Left ventricle myocardium inferior (tissue), 1 donor: ENCODE measurements at regions not wholly inside any gene's neighbourhood (a gene's known extent, or its start where the extent isn't known, plus 50 kb on each side); places are given as distances from the start of the nearest gene placed in this dataset.
A peak's percentile ranks its signal among the peaks of the same experiment; 100 is the strongest.

Experiments used
- DNase-seq: peaks from one replicate; pipeline ENCODE4 v3.0.0-alpha.2; 2020
- H3K27ac ChIP-seq: fragments of 200-600 bp; replicated peaks from 2 replicates; pipeline ENCODE4 v1.8.0; 2021
- H3K27me3 ChIP-seq: fragments of 200-600 bp; 2 replicates; pipeline ENCODE4 v1.8.0; 2021; ENCODE audit warnings: low read depth
- H3K36me3 ChIP-seq: fragments of 200-600 bp; 2 replicates; pipeline ENCODE4 v1.8.0; 2021
- H3K4me1 ChIP-seq: fragments of 200-600 bp; 2 replicates; pipeline ENCODE4 v1.8.0; 2021
- H3K4me3 ChIP-seq: fragments of 200-600 bp; 2 replicates; pipeline ENCODE4 v1.8.0; 2021; ENCODE audit warnings: mild to moderate bottlenecking, moderate library complexity
- H3K9me3 ChIP-seq: fragments of 200-600 bp; replicated peaks from 2 replicates; pipeline ENCODE4 v1.8.0; 2021
- CTCF ChIP-seq: fragments of 200-600 bp; IDR thresholded peaks from 2 replicates; pipeline ENCODE4 v1.8.0; 2021; ENCODE audit warnings: antibody characterized with exemption, mild to moderate bottlenecking, borderline replicate concordance
- intact Hi-C: fragments of 100-400 bp; cut with micrococcal nuclease; formaldehyde crosslinking; loops from one replicate; pipeline ENCODE4 v1.11.0; 2022
- donor health status: DM: no; HTN: yes; CAD: no; lungs with severe emphysema.

GRCh38 chr4:141338238-141338637, 117.5 kb downstream of the ZNF330 start:
- H3K36me3 ChIP-seq, result no peaks in the 10 kb centered on the region
- no peak overlapping the region for H3K4me3 ChIP-seq
- TF ChIP-seq CTCF, result no peak
- no peak for DNase-seq
- H3K9me3 ChIP-seq, result no peaks in the 10 kb centered on the region
- peaks cover 20% of the 10 kb centered on the region for H3K4me1 ChIP-seq
- H3K27ac ChIP-seq, result no peak overlapping the region
- H3K27me3 ChIP-seq, result no peaks in the 10 kb centered on the region
- intact Hi-C loops, result no loop called here

- Histone ChIP-seq H3K27ac (no peak overlapping the region), H3K4me3 (no peak overlapping the region), H3K27me3 (no peaks in the 10 kb centered on the region), H3K9me3 (no peaks in the 10 kb centered on the region), H3K36me3 (no peaks in the 10 kb centered on the region), H3K4me1 (peaks cover 11% of the 10 kb centered on the region)
- TF ChIP-seq CTCF, result no peak
- DNase-seq, result no peak
- intact Hi-C loops, result no loop called here
Measured at GRCh38 chr4:141339391-141339790, 118.7 kb downstream of the ZNF330 start.

- Histone ChIP-seq H3K4me3 (no peak overlapping the region), H3K27ac (no peak overlapping the region), H3K36me3 (no peaks in the 10 kb centered on the region), H3K27me3 (no peaks in the 10 kb centered on the region), H3K9me3 (no peaks in the 10 kb centered on the region), H3K4me1 (peaks cover 8% of the 10 kb centered on the region)
- DNase-seq, result no peak
- TF ChIP-seq CTCF, result no peak
- intact Hi-C loops, result no loop called here
Measured at GRCh38 chr4:141339966-141340365, 119.3 kb downstream of the ZNF330 start.

GRCh38 chr4:141340458-141340857, 119.8 kb downstream of the ZNF330 start:
- no peak for TF ChIP-seq CTCF
- Histone ChIP-seq H3K4me1 (peaks cover 3% of the 10 kb centered on the region), H3K9me3 (no peaks in the 10 kb centered on the region), H3K27me3 (no peaks in the 10 kb centered on the region), H3K36me3 (no peaks in the 10 kb centered on the region), H3K27ac (no peak overlapping the region), H3K4me3 (no peak overlapping the region)
- intact Hi-C loops, result no loop called here
- DNase-seq, result no peak

GRCh38 chr4:141346144-141346543, 125.4 kb downstream of the ZNF330 start:
- Histone ChIP-seq H3K27ac (no peak overlapping the region), H3K4me3 (no peak overlapping the region), H3K36me3 (no peaks in the 10 kb centered on the region), H3K27me3 (no peaks in the 10 kb centered on the region), H3K4me1 (peaks cover 6% of the 10 kb centered on the region), H3K9me3 (no peaks in the 10 kb centered on the region)
- intact Hi-C loops, result loop anchor here (5.0 kb wide), 1 partner anchor 366 kb away; no protein-coding TSS in a partner anchor
- peak; percentile 72 for TF ChIP-seq CTCF
- DNase-seq, result no peak

GRCh38 chr4:141347684-141348083, 127.0 kb downstream of the ZNF330 start:
- Histone ChIP-seq H3K27me3 (no peaks in the 10 kb centered on the region), H3K27ac (no peak overlapping the region), H3K9me3 (no peaks in the 10 kb centered on the region), H3K36me3 (no peaks in the 10 kb centered on the region), H3K4me1 (peaks cover 10% of the 10 kb centered on the region), H3K4me3 (no peak overlapping the region)
- no peak for DNase-seq
- intact Hi-C loops, result loop anchor here (5.0 kb wide), 1 partner anchor 365 kb away; no protein-coding TSS in a partner anchor
- no peak for TF ChIP-seq CTCF
